ENCODE measurements at regions not wholly inside any gene's neighbourhood (a gene's known extent, or its start where the extent isn't known, plus 50 kb on each side); places are given as distances from the start of the nearest gene placed in this dataset.

- TF ChIP-seq ZNF462 (CRISPR knock-in tag; IDR thresholded peaks at IDR 0.05) = no peak
- no peak for TF ChIP-seq NANOG (IDR thresholded peaks at IDR 0.05; ENCODE audit: borderline replicate concordance)
- TF ChIP-seq STAT1 (IDR thresholded peaks at IDR 0.05; ENCODE audit: unreplicated experiment) = no peak
- TF ChIP-seq ZNF114 (CRISPR knock-in tag; IDR thresholded peaks at IDR 0.05) = no peak
- TF ChIP-seq ZNF331 (CRISPR knock-in tag; IDR thresholded peaks at IDR 0.05; ENCODE audit: low read depth) = no peak
- no peak for TF ChIP-seq JUNB (IDR thresholded peaks at IDR 0.05; ENCODE audit: unreplicated experiment)
- TF ChIP-seq POLR2AphosphoS5 (IDR thresholded peaks at IDR 0.05; ENCODE audit: low read depth) = no peak
- TF ChIP-seq REST (IDR thresholded peaks at IDR 0.05; ENCODE audit: unreplicated experiment) = no peak
Observed at GRCh38 chr17:71117466-71117865, 948.1 kb downstream of the KCNJ2 start (continued).

Measured in GM23338 (cell line).